ENCODE measurements at regions not wholly inside any gene's neighbourhood (a gene's known extent, or its start where the extent isn't known, plus 50 kb on each side); places are given as distances from the start of the nearest gene placed in this dataset.
A peak's percentile ranks its signal among the peaks of the same experiment; 100 is the strongest.

- H3K27ac Mint-ChIP-seq, result no peak overlapping the region
- peaks cover 6% of the 10 kb centered on the region for H3K9me3 Mint-ChIP-seq
- no peaks in the 10 kb centered on the region for H3K36me3 Mint-ChIP-seq
- ATAC-seq (no peak), DNase-seq (ENCODE audit: low spot score in 2 of 2) (no peak)
- H3K4me3 Mint-ChIP-seq, result no peak overlapping the region
- H3K4me1 Mint-ChIP-seq, result no peaks in the 10 kb centered on the region
Measured at GRCh38 chr21:36628106-36628505, 70.8 kb upstream of the SIM2 start.

DNA sequence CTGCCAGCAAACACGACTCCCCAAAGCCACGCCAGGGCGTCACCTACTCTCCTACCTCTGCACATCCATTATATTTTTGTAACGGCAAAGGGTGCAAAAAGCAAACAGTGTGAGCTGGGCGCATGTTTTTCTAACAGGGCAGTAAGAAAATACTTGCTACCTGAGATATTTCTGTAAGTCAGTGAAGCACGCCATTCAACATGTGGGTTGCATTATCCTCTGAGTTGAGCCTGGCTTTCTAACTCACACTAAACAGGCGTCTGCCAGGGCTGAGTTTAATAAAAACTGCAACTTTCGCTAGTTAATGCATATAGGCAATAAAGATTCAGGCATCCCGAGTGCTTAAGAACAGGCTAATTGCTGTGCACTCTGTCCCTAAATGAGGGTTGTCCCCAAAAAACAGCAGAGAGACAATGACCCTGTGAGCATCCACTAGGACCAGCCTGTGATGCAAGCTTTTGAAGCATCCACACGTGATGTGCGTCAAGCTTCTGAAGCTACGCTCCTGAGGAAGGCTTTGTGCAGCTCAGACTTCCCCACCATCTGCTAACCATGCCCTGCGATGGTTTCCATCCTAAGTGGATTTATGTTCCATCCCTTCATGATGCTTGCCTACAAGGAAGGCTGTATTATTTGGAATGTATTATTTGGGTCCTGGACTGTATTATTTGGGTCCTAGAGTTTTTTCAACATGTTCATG is 70.0 kb upstream of the SIM2 start:
- H3K4me1 Mint-ChIP-seq, result no peaks in the 10 kb centered on the region
- no peaks in the 10 kb centered on the region for H3K36me3 Mint-ChIP-seq
- DNase-seq (ENCODE audit: low spot score in 2 of 2) (no peak), ATAC-seq (no peak)
- no peak overlapping the region for H3K4me3 Mint-ChIP-seq
- H3K27ac Mint-ChIP-seq, result no peak overlapping the region
- H3K9me3 Mint-ChIP-seq, result peaks cover 3% of the 10 kb centered on the region

DNA sequence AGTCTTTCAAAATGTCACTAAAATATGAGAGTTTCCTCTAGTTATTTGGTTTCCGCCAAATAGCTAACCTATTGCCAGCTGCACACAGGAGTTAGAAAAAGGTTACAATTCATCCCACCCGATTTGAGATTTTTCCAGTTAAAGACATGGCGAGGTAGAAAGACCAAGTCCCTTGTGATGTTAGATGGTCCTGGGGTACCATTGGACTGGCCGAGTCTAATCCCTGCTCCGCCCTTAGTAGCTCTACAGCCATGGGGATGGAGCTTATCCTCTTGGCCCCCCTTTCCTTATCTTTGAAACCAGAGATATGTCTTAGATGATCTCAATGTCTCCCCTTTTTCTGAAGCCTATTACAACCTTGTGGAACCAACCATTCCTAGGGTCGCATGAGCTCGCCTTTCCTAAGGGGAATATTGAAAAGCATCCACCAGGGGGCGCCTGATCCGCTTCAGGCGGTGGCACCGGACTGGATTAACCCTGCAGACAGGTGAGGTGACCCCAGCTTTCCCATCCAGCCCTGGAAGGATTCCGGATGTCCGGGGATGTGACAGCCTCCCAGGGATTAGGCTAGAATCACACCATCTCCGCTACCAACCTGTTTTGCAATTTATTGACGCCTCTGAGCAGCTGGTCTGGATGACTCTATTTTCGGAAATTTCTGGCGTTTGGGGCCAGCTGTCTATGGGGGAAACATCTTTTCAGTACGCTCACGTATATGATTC is 68.3 kb upstream of the SIM2 start:
- Mint-ChIP-seq H3K36me3 (no peaks in the 10 kb centered on the region), H3K9me3 (no peaks in the 10 kb centered on the region), H3K4me1 (no peaks in the 10 kb centered on the region), H3K4me3 (no peak overlapping the region), H3K27ac (no peak overlapping the region)
- ATAC-seq, result peak; percentile 52
- DNase-seq (ENCODE audit: low spot score in 2 of 2), result peak; percentile 66 to 80

DNA sequence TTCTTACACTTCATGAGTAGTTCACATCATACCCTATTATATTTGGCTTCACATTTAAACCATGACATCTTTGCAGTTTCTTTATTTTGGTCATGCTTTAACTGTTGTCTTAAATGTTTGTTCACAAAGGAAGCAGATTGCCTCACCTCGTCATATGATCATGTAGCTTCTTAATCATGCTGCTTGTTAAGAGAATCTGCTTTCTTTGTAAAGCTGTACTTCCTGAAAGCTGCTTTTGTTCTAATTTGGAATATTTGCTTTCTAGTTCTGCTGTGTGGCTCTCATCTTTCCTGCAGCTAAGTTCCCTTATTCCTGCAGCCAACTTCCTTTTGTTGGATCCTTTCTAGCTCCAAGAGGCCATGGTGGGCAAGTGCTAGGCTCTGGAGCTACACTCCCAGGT is 62.9 kb upstream of the SIM2 start:
- no peak overlapping the region for H3K4me3 Mint-ChIP-seq
- H3K4me1 Mint-ChIP-seq, result no peaks in the 10 kb centered on the region
- no peak overlapping the region for H3K27ac Mint-ChIP-seq
- peaks cover 14% of the 10 kb centered on the region for H3K9me3 Mint-ChIP-seq
- ATAC-seq (no peak), DNase-seq (ENCODE audit: low spot score in 2 of 2) (no peak)
- no peaks in the 10 kb centered on the region for H3K36me3 Mint-ChIP-seq

DNA sequence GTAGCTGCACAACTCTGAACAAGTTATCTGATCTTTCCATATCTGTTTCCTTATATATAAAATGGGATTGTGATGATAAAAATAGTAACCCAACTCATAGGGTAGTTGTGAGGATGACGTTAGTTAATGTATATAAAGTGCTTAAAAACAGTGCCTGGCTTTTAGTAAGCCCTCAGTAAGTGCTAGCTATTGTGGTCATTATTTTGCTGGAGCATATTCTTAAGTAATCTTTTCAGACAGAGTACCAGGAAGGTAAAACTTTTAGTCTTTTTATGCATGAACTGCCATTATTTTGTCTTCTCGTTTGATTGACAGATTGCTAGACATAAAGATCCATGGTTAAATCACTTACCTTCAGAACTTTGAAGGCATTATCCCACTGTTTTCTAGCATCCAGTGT is 62.5 kb upstream of the SIM2 start:
- ATAC-seq (no peak), DNase-seq (ENCODE audit: low spot score in 2 of 2) (no peak)
- Mint-ChIP-seq H3K27ac (no peak overlapping the region), H3K4me3 (no peak overlapping the region), H3K9me3 (peaks cover 14% of the 10 kb centered on the region), H3K4me1 (no peaks in the 10 kb centered on the region), H3K36me3 (no peaks in the 10 kb centered on the region)

- Mint-ChIP-seq H3K4me1 (no peaks in the 10 kb centered on the region), H3K36me3 (no peaks in the 10 kb centered on the region), H3K4me3 (no peak overlapping the region), H3K27ac (no peak overlapping the region), H3K9me3 (peaks cover 14% of the 10 kb centered on the region)
- DNase-seq (ENCODE audit: low spot score in 2 of 2) (no peak), ATAC-seq (no peak)
Measured at GRCh38 chr21:36639769-36640168, 59.1 kb upstream of the SIM2 start.

DNA sequence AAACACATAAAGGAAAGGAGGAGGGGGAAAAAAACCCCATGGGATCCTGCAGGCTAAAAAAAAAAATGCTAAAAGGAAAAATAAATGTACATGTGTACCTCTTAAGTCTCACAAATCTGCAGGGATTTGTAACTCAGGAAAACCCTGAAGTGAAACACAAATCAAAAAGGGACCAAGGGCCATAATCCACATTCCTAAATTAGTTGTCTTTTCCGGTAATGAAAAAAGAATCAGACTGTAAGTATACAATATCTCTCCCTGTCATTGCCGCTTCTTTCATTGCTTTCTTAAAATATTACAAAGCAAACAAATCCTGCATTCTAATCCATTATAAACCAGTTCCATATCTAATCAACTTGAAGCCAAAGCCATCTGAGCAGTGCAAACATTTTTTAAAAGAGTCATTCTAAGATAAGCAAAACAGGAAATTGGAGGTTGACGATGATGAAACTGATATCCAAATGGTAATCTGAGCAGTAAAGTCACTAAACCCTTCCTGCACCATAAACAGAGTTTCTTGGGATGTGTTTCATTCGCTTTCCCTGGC is 58.7 kb upstream of the SIM2 start:
- DNase-seq (ENCODE audit: low spot score in 2 of 2) (no peak), ATAC-seq (no peak)
- H3K4me3 Mint-ChIP-seq, result no peak overlapping the region
- H3K9me3 Mint-ChIP-seq, result peaks cover 14% of the 10 kb centered on the region
- H3K27ac Mint-ChIP-seq, result no peak overlapping the region
- no peaks in the 10 kb centered on the region for H3K4me1 Mint-ChIP-seq
- no peaks in the 10 kb centered on the region for H3K36me3 Mint-ChIP-seq

- Mint-ChIP-seq H3K36me3 (no peaks in the 10 kb centered on the region), H3K27ac (no peak overlapping the region), H3K4me1 (no peaks in the 10 kb centered on the region), H3K9me3 (peaks cover 14% of the 10 kb centered on the region), H3K4me3 (no peak overlapping the region)
- no peak for ATAC-seq
- no peak for DNase-seq (ENCODE audit: low spot score in 2 of 2)
Measured at GRCh38 chr21:36640721-36641244, 58.1 kb upstream of the SIM2 start.

- ATAC-seq (no peak), DNase-seq (ENCODE audit: low spot score in 2 of 2) (no peak)
- no peaks in the 10 kb centered on the region for H3K4me1 Mint-ChIP-seq
- H3K27ac Mint-ChIP-seq, result no peak overlapping the region
- no peaks in the 10 kb centered on the region for H3K36me3 Mint-ChIP-seq
- H3K4me3 Mint-ChIP-seq, result no peak overlapping the region
- H3K9me3 Mint-ChIP-seq, result peaks cover 11% of the 10 kb centered on the region
Measured at GRCh38 chr21:36641346-36641745, 57.6 kb upstream of the SIM2 start.

DNA sequence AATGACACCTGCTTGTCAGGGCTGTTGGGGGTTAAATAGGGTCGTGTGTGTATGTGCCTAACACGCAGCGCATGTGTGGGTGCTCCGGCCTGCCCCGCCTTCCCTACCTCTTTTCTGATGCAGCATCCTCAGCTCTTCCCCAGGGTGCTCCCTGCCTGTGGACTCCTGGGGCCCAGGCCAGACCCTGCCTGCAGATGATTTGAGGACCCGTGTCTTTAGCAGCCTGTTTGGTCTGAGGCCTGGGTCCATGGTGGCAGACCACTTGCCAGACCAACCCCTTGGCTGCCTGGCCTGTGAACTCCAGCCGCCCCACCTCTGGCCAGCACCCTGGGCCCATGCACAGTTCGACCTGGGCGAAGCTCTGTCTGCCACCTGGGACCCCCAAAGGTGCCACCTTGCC is 57.0 kb upstream of the SIM2 start:
- H3K4me3 Mint-ChIP-seq, result no peak overlapping the region
- DNase-seq (ENCODE audit: low spot score in 2 of 2) (no peak), ATAC-seq (peak; percentile 11)
- no peaks in the 10 kb centered on the region for H3K36me3 Mint-ChIP-seq
- no peak overlapping the region for H3K27ac Mint-ChIP-seq
- H3K4me1 Mint-ChIP-seq, result no peaks in the 10 kb centered on the region
- H3K9me3 Mint-ChIP-seq, result peaks cover 6% of the 10 kb centered on the region

- DNase-seq (ENCODE audit: low spot score in 2 of 2) (no peak), ATAC-seq (no peak)
- Mint-ChIP-seq H3K27ac (no peak overlapping the region), H3K9me3 (no peaks in the 10 kb centered on the region), H3K4me1 (no peaks in the 10 kb centered on the region), H3K36me3 (no peaks in the 10 kb centered on the region), H3K4me3 (no peak overlapping the region)
Measured at GRCh38 chr21:36642777-36643176, 56.1 kb upstream of the SIM2 start.

DNA sequence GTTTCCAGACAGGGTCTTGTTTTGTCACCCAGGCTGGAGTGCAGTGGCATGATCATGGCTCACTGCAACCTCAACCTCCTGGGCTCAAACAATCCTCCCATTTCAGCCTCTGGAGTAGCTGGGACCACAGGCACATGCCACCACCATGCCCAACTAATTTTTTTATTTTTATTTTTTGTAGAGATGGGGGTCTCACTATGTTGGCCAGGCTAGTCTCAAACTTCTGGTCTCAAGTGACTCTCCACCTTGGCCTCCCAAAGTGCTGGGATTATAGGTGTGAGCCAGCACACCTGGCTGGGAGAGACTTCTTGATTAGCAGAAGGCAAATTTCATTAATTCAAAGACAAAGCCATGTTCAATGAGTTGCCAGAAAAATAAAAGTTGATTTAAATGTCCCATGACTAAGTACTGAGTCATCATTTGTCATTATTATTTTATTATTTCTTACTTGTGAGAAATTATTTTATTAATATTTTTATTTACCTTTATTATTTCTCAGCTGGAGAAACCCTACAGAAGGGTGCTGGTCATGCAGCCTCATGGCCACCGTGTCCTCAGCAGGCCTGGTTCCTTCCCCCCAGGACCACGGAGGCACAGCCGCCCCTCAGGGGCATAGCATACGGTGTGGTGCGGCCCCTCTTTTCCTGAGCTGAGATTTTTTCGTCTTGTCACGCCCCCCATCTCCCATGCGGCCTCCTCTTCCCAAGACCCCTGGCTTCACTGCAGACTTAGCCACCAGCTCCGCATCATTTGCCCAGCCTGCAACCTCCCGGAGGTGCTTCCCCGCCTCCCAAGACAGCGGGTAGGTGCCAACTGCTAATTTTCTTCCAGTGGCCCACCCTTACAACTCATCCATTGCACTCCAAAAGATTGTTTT is 55.3 kb upstream of the SIM2 start:
- DNase-seq (ENCODE audit: low spot score in 2 of 2), result no peak
- H3K4me1 Mint-ChIP-seq, result no peaks in the 10 kb centered on the region
- H3K27ac Mint-ChIP-seq, result no peak overlapping the region
- H3K36me3 Mint-ChIP-seq, result no peaks in the 10 kb centered on the region
- H3K9me3 Mint-ChIP-seq, result no peaks in the 10 kb centered on the region
- no peak overlapping the region for H3K4me3 Mint-ChIP-seq
- ATAC-seq, result no peak

DNA sequence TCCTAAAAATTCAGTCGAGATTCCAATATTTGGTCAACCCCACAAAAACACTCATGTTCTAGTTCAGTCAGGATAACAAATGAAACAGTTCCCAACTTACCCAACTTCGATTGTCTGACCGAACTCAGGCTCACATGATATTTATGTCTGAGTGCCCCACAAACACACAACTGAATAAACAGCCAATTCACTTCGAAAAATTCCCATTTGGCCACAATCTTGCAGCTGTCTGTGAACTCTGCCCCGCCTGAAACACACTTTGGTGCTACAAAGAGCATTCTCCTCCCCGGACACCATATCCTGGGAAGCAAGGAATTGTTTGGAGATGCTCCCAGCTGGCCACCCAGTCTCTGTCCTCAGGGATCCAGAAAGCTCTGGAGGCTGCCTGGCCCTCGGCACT is 52.9 kb upstream of the SIM2 start:
- H3K4me3 Mint-ChIP-seq, result no peak overlapping the region
- H3K4me1 Mint-ChIP-seq, result no peaks in the 10 kb centered on the region
- no peak for DNase-seq (ENCODE audit: low spot score in 2 of 2)
- no peaks in the 10 kb centered on the region for H3K9me3 Mint-ChIP-seq
- no peak for ATAC-seq
- no peak overlapping the region for H3K27ac Mint-ChIP-seq
- H3K36me3 Mint-ChIP-seq, result no peaks in the 10 kb centered on the region

DNA sequence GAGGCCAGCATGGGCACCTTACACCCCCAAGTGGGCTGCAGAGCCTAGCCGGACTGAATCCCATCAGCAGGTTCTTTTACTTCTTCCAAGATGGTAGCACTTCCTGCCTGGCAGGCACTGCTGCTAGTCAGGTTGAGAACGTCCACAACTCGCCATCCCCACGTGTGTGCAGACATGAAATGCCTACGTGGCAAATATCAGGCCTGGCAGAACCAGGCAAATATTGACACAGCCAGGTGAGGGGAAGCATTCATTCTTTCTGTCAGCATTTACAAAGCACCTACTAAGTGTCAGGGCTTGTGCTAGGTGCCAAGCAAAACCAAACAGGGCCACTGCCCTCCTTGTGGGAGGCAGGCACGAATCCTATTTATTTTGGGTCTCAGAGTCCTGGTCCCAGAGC is 52.3 kb upstream of the SIM2 start:
- Mint-ChIP-seq H3K4me3 (no peak overlapping the region), H3K27ac (no peak overlapping the region), H3K4me1 (no peaks in the 10 kb centered on the region), H3K36me3 (no peaks in the 10 kb centered on the region), H3K9me3 (no peaks in the 10 kb centered on the region)
- DNase-seq (ENCODE audit: low spot score in 2 of 2) (no peak), ATAC-seq (no peak)
